GM13976 (cell line): ENCODE measurements at regions not wholly inside any gene's neighbourhood (a gene's known extent, or its start where the extent isn't known, plus 50 kb on each side); places are given as distances from the start of the nearest gene placed in this dataset.

Source experiments
- DNase-seq: peaks from one replicate; pipeline ENCODE4 v3.0.0; 2012; ENCODE audit warnings: low spot score
- CTCF ChIP-seq: IDR thresholded peaks from 2 replicates; pipeline ENCODE4 v1.5.1; 2012; ENCODE audit warnings: borderline replicate concordance, mild to moderate bottlenecking; ENCODE audit not compliant: insufficient read depth; ENCODE audit errors: extremely low read depth, missing control alignments, control extremely low read depth
- in situ Hi-C: fragments of 300-500 bp; cut with MboI; formaldehyde crosslinking; loops from one replicate; pipeline ENCODE4 v1.12.0; 2022; ENCODE audit warnings: low sequenced_read_pairs, mixed read lengths, inconsistent platforms; ENCODE audit not compliant: unreplicated experiment

GRCh38 chr2:54065411-54065810, 50.0 kb upstream of the ACYP2 start:
- no peak for DNase-seq
- in situ Hi-C loops: no loop called here
- no peak for TF ChIP-seq CTCF

- TF ChIP-seq CTCF: no peak
- DNase-seq: no peak
- in situ Hi-C loops: no loop called here
These were observed 51.4 kb upstream of the ACYP2 start for GRCh38 chr2:54063967-54064535.

- in situ Hi-C loops: no loop called here
- no peak for DNase-seq
- TF ChIP-seq CTCF: no peak
These were observed 53.0 kb upstream of the ACYP2 start for GRCh38 chr2:54062401-54062800.

GRCh38 chr2:54061272-54061671, 54.1 kb upstream of the ACYP2 start:
- no peak for TF ChIP-seq CTCF
- no peak for DNase-seq
- in situ Hi-C loops: no loop called here

GRCh38 chr2:54059986-54060385, 55.4 kb upstream of the ACYP2 start:
- no peak for DNase-seq
- no peak for TF ChIP-seq CTCF
- in situ Hi-C loops: no loop called here

GRCh38 chr2:54059504-54059903, 55.9 kb upstream of the ACYP2 start:
- no peak for TF ChIP-seq CTCF
- no peak for DNase-seq
- in situ Hi-C loops: no loop called here

- no peak for DNase-seq
- in situ Hi-C loops: no loop called here
- TF ChIP-seq CTCF: no peak
These were observed 57.0 kb upstream of the ACYP2 start for GRCh38 chr2:54058449-54058848.
